Mesothelial cell of epicardium (in vitro differentiated cells): ENCODE measurements at regions not wholly inside any gene's neighbourhood (a gene's known extent, or its start where the extent isn't known, plus 50 kb on each side); places are given as distances from the start of the nearest gene placed in this dataset.

Experiments
- DNase-seq, 2 experiments: peaks; one replicate each; pipeline ENCODE4 v3.0.0; 2021; ENCODE audit warnings: low spot score in 2 of 2; ENCODE audit not compliant: unreplicated experiment in 2 of 2
- H3K27ac Mint-ChIP-seq: 2 replicates; pipeline ENCODE4 v1.8.0; 2021; ENCODE audit warnings: mixed read lengths
- H3K27me3 Mint-ChIP-seq: 2 replicates; pipeline ENCODE4 v1.8.0; 2021; ENCODE audit warnings: low read depth, mixed read lengths
- H3K36me3 Mint-ChIP-seq: 2 replicates; pipeline ENCODE4 v1.8.0; 2021; ENCODE audit warnings: mixed read lengths
- H3K4me1 Mint-ChIP-seq: 2 replicates; pipeline ENCODE4 v1.8.0; 2021; ENCODE audit warnings: mixed read lengths
- H3K4me3 Mint-ChIP-seq: 2 replicates; pipeline ENCODE4 v1.8.0; 2021; ENCODE audit warnings: mild to moderate bottlenecking, moderate library complexity, mixed read lengths
- H3K9me3 Mint-ChIP-seq: 2 replicates; pipeline ENCODE4 v1.8.0; 2021; ENCODE audit warnings: mixed read lengths
- CTCF ChIP-seq: fragments of 200-600 bp; sonication (generic); IDR thresholded peaks from one replicate; pipeline ENCODE4 v1.5.0; 2021; ENCODE audit warnings: antibody characterized with exemption; ENCODE audit not compliant: unreplicated experiment

- no peak for TF ChIP-seq CTCF
- Mint-ChIP-seq H3K27ac (peak overlapping the region; percentile 99), H3K27me3 (no peaks in the 10 kb centered on the region), H3K4me1 (peaks cover 76% of the 10 kb centered on the region), H3K9me3 (no peaks in the 10 kb centered on the region), H3K36me3 (no peaks in the 10 kb centered on the region), H3K4me3 (no peak overlapping the region)
- no peak for DNase-seq
These were observed 131.4 kb upstream of the HAAO start for GRCh38 chr2:42923580-42924417.

GRCh38 chr2:42922790-42923579 lies 130.6 kb upstream of the HAAO start:
- no peaks in the 10 kb centered on the region for H3K36me3 Mint-ChIP-seq
- no peaks in the 10 kb centered on the region for H3K9me3 Mint-ChIP-seq
- no peaks in the 10 kb centered on the region for H3K27me3 Mint-ChIP-seq
- peaks cover 74% of the 10 kb centered on the region for H3K4me1 Mint-ChIP-seq
- no peak for TF ChIP-seq CTCF
- DNase-seq: no peak
- H3K4me3 Mint-ChIP-seq: no peak overlapping the region
- H3K27ac Mint-ChIP-seq: peak overlapping the region; percentile 74

GRCh38 chr2:42922293-42922692 lies 129.9 kb upstream of the HAAO start:
- H3K27ac Mint-ChIP-seq: peak overlapping the region; percentile 74
- TF ChIP-seq CTCF: no peak

GRCh38 chr2:42921721-42922120 lies 129.3 kb upstream of the HAAO start:
- no peaks in the 10 kb centered on the region for H3K27me3 Mint-ChIP-seq
- H3K4me3 Mint-ChIP-seq: no peak overlapping the region
- H3K27ac Mint-ChIP-seq: peak overlapping the region; percentile 74
- H3K4me1 Mint-ChIP-seq: peaks cover 69% of the 10 kb centered on the region
- no peaks in the 10 kb centered on the region for H3K36me3 Mint-ChIP-seq
- no peak for TF ChIP-seq CTCF
- H3K9me3 Mint-ChIP-seq: no peaks in the 10 kb centered on the region
- no peak for DNase-seq

More at GRCh38 chr2:42922293-42922692, 129.9 kb upstream of the HAAO start:
- Mint-ChIP-seq H3K4me3 (no peak overlapping the region), H3K36me3 (no peaks in the 10 kb centered on the region), H3K27me3 (no peaks in the 10 kb centered on the region), H3K4me1 (peaks cover 71% of the 10 kb centered on the region), H3K9me3 (no peaks in the 10 kb centered on the region)
- DNase-seq: no peak

GRCh38 chr2:42921147-42921520 lies 128.8 kb upstream of the HAAO start:
- H3K36me3 Mint-ChIP-seq: no peaks in the 10 kb centered on the region
- TF ChIP-seq CTCF: no peak
- no peaks in the 10 kb centered on the region for H3K9me3 Mint-ChIP-seq
- no peaks in the 10 kb centered on the region for H3K27me3 Mint-ChIP-seq
- no peak overlapping the region for H3K4me3 Mint-ChIP-seq
- H3K27ac Mint-ChIP-seq: peak overlapping the region; percentile 26
- H3K4me1 Mint-ChIP-seq: peaks cover 70% of the 10 kb centered on the region
- no peak for DNase-seq
